Mesendoderm (in vitro differentiated cells): ENCODE measurements at regions not wholly inside any gene's neighbourhood (a gene's known extent, or its start where the extent isn't known, plus 50 kb on each side); places are given as distances from the start of the nearest gene placed in this dataset.

Experiments used
- DNase-seq: peaks from one replicate; pipeline ENCODE4 v3.0.0; 2013
- H2AK5ac ChIP-seq: 2 replicates; pipeline ENCODE4 v1.6.1; 2013; ENCODE audit warnings: low read length, inconsistent platforms
- H2BK120ac ChIP-seq: 2 replicates; pipeline ENCODE4 v1.6.1; 2013; ENCODE audit warnings: low read depth, mild to moderate bottlenecking, low read length, moderate library complexity, mixed read lengths
- H2BK15ac ChIP-seq: replicated peaks from 2 replicates; pipeline ENCODE4 v1.6.1; 2013; ENCODE audit warnings: low read depth, mild to moderate bottlenecking, moderate library complexity
- H2BK5ac ChIP-seq: 2 replicates; pipeline ENCODE4 v1.6.1; 2013; ENCODE audit warnings: low read length, inconsistent platforms
- H3K18ac ChIP-seq: 2 replicates; pipeline ENCODE4 v1.6.1; 2013; ENCODE audit warnings: mild to moderate bottlenecking, low read length, mixed read lengths
- H3K23ac ChIP-seq: one replicate; pipeline ENCODE4 v1.6.1; 2013; ENCODE audit warnings: low read length
- H3K27ac ChIP-seq: 2 replicates; pipeline ENCODE4 v1.5.1; 2013; ENCODE audit warnings: low read depth, mild to moderate bottlenecking, inconsistent platforms, low read length, moderate library complexity
- H3K27me3 ChIP-seq: 2 replicates; pipeline ENCODE4 v1.6.1; 2013; ENCODE audit warnings: low read length, control low read depth, mild to moderate bottlenecking, inconsistent platforms; ENCODE audit not compliant: insufficient read depth, poor library complexity
- H3K36me3 ChIP-seq: 2 replicates; pipeline ENCODE4 v1.6.1; 2013; ENCODE audit warnings: low read length, inconsistent platforms; ENCODE audit not compliant: control insufficient read depth, insufficient read depth
- H3K4ac ChIP-seq: one replicate; pipeline ENCODE4 v1.6.1; 2013; ENCODE audit warnings: low read depth, mild to moderate bottlenecking, low read length, moderate library complexity
- H3K4me1 ChIP-seq: 2 replicates; pipeline ENCODE4 v1.6.1; 2013; ENCODE audit warnings: low read depth, low read length, inconsistent platforms; ENCODE audit not compliant: control insufficient read depth
- H3K4me2 ChIP-seq: 2 replicates; pipeline ENCODE4 v1.6.1; 2013; ENCODE audit warnings: low read length
- H3K4me3 ChIP-seq: 2 replicates; pipeline ENCODE4 v1.5.1; 2013; ENCODE audit warnings: mild to moderate bottlenecking, low read length
- H3K56ac ChIP-seq: one replicate; pipeline ENCODE4 v1.6.1; 2013; ENCODE audit warnings: low read length
- H3K79me1 ChIP-seq: 2 replicates; pipeline ENCODE4 v1.6.1; 2013; ENCODE audit warnings: low read length, inconsistent platforms
- H3K79me2 ChIP-seq: 2 replicates; pipeline ENCODE4 v1.6.1; 2013; ENCODE audit warnings: mild to moderate bottlenecking, low read length; ENCODE audit not compliant: control insufficient read depth, insufficient read depth
- H3K9ac ChIP-seq: 2 replicates; pipeline ENCODE4 v1.6.1; 2013; ENCODE audit warnings: low read length, inconsistent platforms
- H4K5ac ChIP-seq: one replicate; pipeline ENCODE4 v1.6.1; 2013; ENCODE audit warnings: low read length
- H4K8ac ChIP-seq: one replicate; pipeline ENCODE4 v1.6.1; 2013; ENCODE audit warnings: low read depth, mild to moderate bottlenecking, control low read depth, low read length, moderate library complexity
- WGBS: extraction: QIAGEN DNeasy Blood & Tissue Kit; methylation state at CpG from one replicate; pipeline ENCODE4 v1.1.7; 2013; ENCODE audit warnings: low lambda C conversion rate, missing lambda C conversion rate; ENCODE audit not compliant: insufficient coverage; ENCODE audit errors: extremely low coverage; 5-methylcytosine and 5-hydroxymethylcytosine counted together

DNA sequence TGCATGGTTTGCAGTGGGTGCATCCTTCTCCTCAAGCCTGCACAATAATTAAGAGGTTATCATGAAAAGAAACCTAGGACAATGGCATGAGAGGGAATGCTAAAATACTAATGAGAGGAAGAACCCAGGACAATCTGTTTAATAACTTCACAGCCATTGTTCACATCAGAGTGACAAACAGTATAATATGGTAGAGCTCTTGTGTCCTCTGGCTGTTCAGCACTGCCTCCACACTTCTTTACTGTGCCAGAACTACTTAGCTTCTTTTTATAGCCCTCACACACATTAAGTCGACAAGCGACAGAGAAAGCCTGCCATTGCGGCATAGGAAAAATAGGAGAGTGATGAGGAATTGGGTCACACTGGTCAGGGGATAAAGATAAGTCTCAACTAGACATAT, 65.0 kb upstream of the MEIS2 start:
- WGBS = no CpG with 5 or more reads among the region's 3 CpGs
- H3K4me2 ChIP-seq = no peak overlapping the region
- H3K79me2 ChIP-seq = no peaks in the 10 kb centered on the region
- no peak overlapping the region for H2BK120ac ChIP-seq
- H2BK5ac ChIP-seq = no peak overlapping the region
- H3K18ac ChIP-seq = no peak overlapping the region
- H3K23ac ChIP-seq = no peak overlapping the region
- H3K4me3 ChIP-seq = no peak overlapping the region
- no peak overlapping the region for H4K8ac ChIP-seq
- no peak overlapping the region for H3K4ac ChIP-seq
- no peak overlapping the region for H3K9ac ChIP-seq
- no peak overlapping the region for H3K27ac ChIP-seq
- no peak overlapping the region for H3K56ac ChIP-seq
- H4K5ac ChIP-seq = no peak overlapping the region
- DNase-seq = no peak
- H3K4me1 ChIP-seq = no peaks in the 10 kb centered on the region
- no peaks in the 10 kb centered on the region for H3K79me1 ChIP-seq
- no peaks in the 10 kb centered on the region for H3K27me3 ChIP-seq
- no peaks in the 10 kb centered on the region for H3K36me3 ChIP-seq
- no peak overlapping the region for H2AK5ac ChIP-seq
- H2BK15ac ChIP-seq = no peak overlapping the region

DNA sequence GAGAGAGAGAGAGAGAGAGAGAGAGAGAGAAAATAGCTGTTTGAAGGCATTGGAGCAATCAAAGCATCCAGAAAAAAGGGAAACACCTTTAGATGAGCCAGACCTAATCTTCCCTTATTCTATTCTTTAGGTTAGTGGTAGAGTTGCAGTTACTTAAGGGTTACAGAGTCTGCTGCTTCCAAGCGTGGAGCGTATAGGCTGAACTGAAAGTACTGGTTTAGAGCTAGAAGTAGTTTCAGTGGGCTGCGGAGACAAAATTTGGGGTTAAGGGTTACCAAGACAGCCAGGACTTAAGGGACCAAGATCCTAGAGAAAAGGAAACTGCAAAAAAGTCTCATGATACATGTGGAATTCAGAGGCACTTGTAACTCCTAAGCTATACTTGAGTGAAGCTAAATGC, 66.1 kb upstream of the MEIS2 start:
- Histone ChIP-seq H3K27ac (no peak overlapping the region), H3K4me2 (no peak overlapping the region), H3K27me3 (no peaks in the 10 kb centered on the region), H2BK120ac (no peak overlapping the region), H3K23ac (no peak overlapping the region), H2BK15ac (no peak overlapping the region), H3K9ac (no peak overlapping the region), H3K4me3 (no peak overlapping the region), H3K4me1 (no peaks in the 10 kb centered on the region), H3K79me1 (no peaks in the 10 kb centered on the region), H3K79me2 (no peaks in the 10 kb centered on the region), H4K8ac (no peak overlapping the region), H3K4ac (no peak overlapping the region), H3K18ac (no peak overlapping the region), H3K36me3 (no peaks in the 10 kb centered on the region), H3K56ac (no peak overlapping the region), H2BK5ac (no peak overlapping the region), H4K5ac (no peak overlapping the region), H2AK5ac (no peak overlapping the region)
- WGBS = no CpG with 5 or more reads among the region's 3 CpGs
- DNase-seq = no peak

GRCh38 chr15:37181339-37181738, 81.0 kb upstream of the MEIS2 start:
- Histone ChIP-seq H3K27me3 (no peaks in the 10 kb centered on the region), H3K4ac (no peak overlapping the region), H3K79me1 (no peaks in the 10 kb centered on the region), H3K18ac (no peak overlapping the region), H2BK120ac (no peak overlapping the region), H3K36me3 (no peaks in the 10 kb centered on the region), H3K79me2 (no peaks in the 10 kb centered on the region), H3K4me2 (no peak overlapping the region), H3K4me1 (no peaks in the 10 kb centered on the region), H3K56ac (no peak overlapping the region), H3K27ac (no peak overlapping the region), H2BK15ac (no peak overlapping the region), H2AK5ac (no peak overlapping the region), H4K8ac (no peak overlapping the region), H3K23ac (no peak overlapping the region), H3K9ac (no peak overlapping the region), H3K4me3 (no peak overlapping the region), H2BK5ac (no peak overlapping the region), H4K5ac (no peak overlapping the region)
- DNase-seq = no peak
- no CpG with 5 or more reads among the region's 1 CpG for WGBS

DNA sequence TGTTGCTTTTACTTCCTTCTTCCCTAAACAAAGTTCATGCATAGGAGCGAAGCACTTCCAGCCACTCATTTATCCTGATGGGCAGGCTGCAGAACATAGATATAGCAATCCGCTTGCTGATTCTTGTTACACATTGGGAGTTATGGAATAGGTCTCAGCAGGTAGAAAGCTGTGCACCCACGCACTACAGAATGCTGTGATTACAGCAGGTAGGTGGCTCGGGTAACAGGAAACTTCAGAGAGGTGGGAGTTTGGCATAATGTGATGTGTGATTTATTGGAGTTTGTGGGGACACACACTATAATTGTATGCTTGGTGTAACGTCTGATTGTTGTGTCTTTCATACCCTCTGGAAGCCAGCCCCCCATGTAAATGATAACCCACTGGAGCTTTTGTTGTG, 99.2 kb upstream of the MEIS2 start:
- Histone ChIP-seq H3K9ac (no peak overlapping the region), H3K4me2 (no peak overlapping the region), H3K27me3 (no peaks in the 10 kb centered on the region), H2AK5ac (no peak overlapping the region), H3K36me3 (no peaks in the 10 kb centered on the region), H2BK5ac (no peak overlapping the region), H4K5ac (no peak overlapping the region), H2BK15ac (no peak overlapping the region), H3K18ac (no peak overlapping the region), H3K79me1 (no peaks in the 10 kb centered on the region), H3K27ac (no peak overlapping the region), H2BK120ac (no peak overlapping the region), H3K4me3 (no peak overlapping the region), H4K8ac (no peak overlapping the region), H3K23ac (no peak overlapping the region), H3K56ac (no peak overlapping the region), H3K79me2 (no peaks in the 10 kb centered on the region), H3K4ac (no peak overlapping the region), H3K4me1 (no peaks in the 10 kb centered on the region)
- no peak for DNase-seq
- no CpG with 5 or more reads among the region's 5 CpGs for WGBS

DNA sequence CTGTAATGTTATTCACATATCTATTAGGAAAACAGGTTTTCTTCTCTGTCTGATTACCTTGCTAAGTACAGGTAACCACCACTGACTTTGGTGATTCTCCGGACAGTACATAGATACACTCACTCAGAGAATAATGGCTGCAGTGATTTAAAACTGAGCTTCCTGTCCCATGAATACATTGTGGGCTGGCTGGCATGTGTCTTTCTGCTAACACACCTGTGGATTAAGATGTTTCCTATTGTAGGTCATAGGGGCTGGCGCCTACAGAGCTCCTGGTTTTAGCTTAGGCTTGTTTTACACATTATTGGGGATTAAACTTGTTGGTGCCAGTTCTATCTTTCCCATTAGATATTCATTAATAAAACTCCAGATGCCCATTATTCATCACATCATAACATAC, 102.7 kb upstream of the MEIS2 start:
- Histone ChIP-seq H3K27me3 (no peaks in the 10 kb centered on the region), H3K18ac (no peak overlapping the region), H2BK120ac (no peak overlapping the region), H2AK5ac (no peak overlapping the region), H3K4me3 (no peak overlapping the region), H2BK15ac (no peak overlapping the region), H4K8ac (no peak overlapping the region), H3K27ac (no peak overlapping the region), H3K79me2 (no peaks in the 10 kb centered on the region), H2BK5ac (no peak overlapping the region), H3K9ac (no peak overlapping the region), H3K4me2 (no peak overlapping the region), H4K5ac (no peak overlapping the region), H3K79me1 (no peaks in the 10 kb centered on the region), H3K4ac (no peak overlapping the region), H3K23ac (no peak overlapping the region), H3K56ac (no peak overlapping the region), H3K36me3 (no peaks in the 10 kb centered on the region), H3K4me1 (no peaks in the 10 kb centered on the region)
- DNase-seq = no peak
- WGBS = no CpG with 5 or more reads among the region's 2 CpGs

- DNase-seq = peak; percentile 21
- H2BK15ac ChIP-seq = no peak overlapping the region
- H3K23ac ChIP-seq = no peak overlapping the region
- no peak overlapping the region for H2AK5ac ChIP-seq
- no peak overlapping the region for H3K4me3 ChIP-seq
- no peak overlapping the region for H2BK5ac ChIP-seq
- H3K18ac ChIP-seq = no peak overlapping the region
- H2BK120ac ChIP-seq = no peak overlapping the region
- H3K27ac ChIP-seq = no peak overlapping the region
- H3K4ac ChIP-seq = no peak overlapping the region
- no CpG with 5 or more reads among the region's 1 CpG for WGBS
- H3K56ac ChIP-seq = no peak overlapping the region
- no peaks in the 10 kb centered on the region for H3K79me2 ChIP-seq
- H3K79me1 ChIP-seq = no peaks in the 10 kb centered on the region
- no peak overlapping the region for H4K5ac ChIP-seq
- H3K27me3 ChIP-seq = no peaks in the 10 kb centered on the region
- no peaks in the 10 kb centered on the region for H3K4me1 ChIP-seq
- no peak overlapping the region for H3K4me2 ChIP-seq
- no peaks in the 10 kb centered on the region for H3K36me3 ChIP-seq
- H4K8ac ChIP-seq = no peak overlapping the region
- no peak overlapping the region for H3K9ac ChIP-seq
Observed at GRCh38 chr15:37204692-37205091, 104.3 kb upstream of the MEIS2 start.
